MCF 10A (cell line): ENCODE measurements at regions not wholly inside any gene's neighbourhood (a gene's known extent, or its start where the extent isn't known, plus 50 kb on each side); places are given as distances from the start of the nearest gene placed in this dataset.

Experiments
- BruUV-seq: library from RNA; stranded (reverse); fragments of 400-500 nt; replicated peaks from 2 replicates; lab custom pipeline; 2021; lab: Mats Ljungman, UMichigan
- CTCF ChIA-PET: fragments of 300-600 bp; sonication (Branson Sonifier 250); formaldehyde crosslinking; extraction: SDS; loops from one replicate; lab custom pipeline; 2021; ENCODE audit warnings: antibody characterized with exemption, inconsistent platforms; lab: Yijun Ruan, JAX
- POLR2A ChIA-PET: fragments of 300-600, 350-650 bp; sonication (Branson Sonifier 250); formaldehyde crosslinking; extraction: SDS; loops from one replicate; lab custom pipeline; 2020; ENCODE audit warnings: antibody characterized with exemption, inconsistent platforms; lab: Yijun Ruan, JAX
- DNase-seq: peaks from one replicate; pipeline ENCODE4 v3.0.0-alpha.2; 2018; ENCODE audit not compliant: unreplicated experiment
- H3K27ac Mint-ChIP-seq: one replicate; pipeline ENCODE4 v1.8.0; 2022; ENCODE audit warnings: mild to moderate bottlenecking, low read depth, mixed read lengths; ENCODE audit not compliant: unreplicated experiment
- H3K27me3 Mint-ChIP-seq: one replicate; pipeline ENCODE4 v1.8.0; 2022; ENCODE audit warnings: mixed read lengths; ENCODE audit not compliant: insufficient read depth, unreplicated experiment
- H3K36me3 Mint-ChIP-seq: one replicate; pipeline ENCODE4 v1.8.0; 2022; ENCODE audit warnings: mild to moderate bottlenecking, moderate library complexity, mixed read lengths; ENCODE audit not compliant: insufficient read depth, unreplicated experiment
- H3K4me1 Mint-ChIP-seq: one replicate; pipeline ENCODE4 v1.8.0; 2022; ENCODE audit warnings: mixed read lengths; ENCODE audit not compliant: insufficient read depth, unreplicated experiment
- H3K4me3 Mint-ChIP-seq: one replicate; pipeline ENCODE4 v1.8.0; 2022; ENCODE audit warnings: mild to moderate bottlenecking, moderate library complexity, mixed read lengths; ENCODE audit not compliant: unreplicated experiment
- H3K9me3 Mint-ChIP-seq: one replicate; pipeline ENCODE4 v1.8.0; 2022; ENCODE audit warnings: mixed read lengths; ENCODE audit not compliant: unreplicated experiment
- CTCF ChIP-seq: fragments of 200-600 bp; IDR thresholded peaks from one replicate; pipeline ENCODE4 v1.8.0; 2022; ENCODE audit warnings: antibody characterized with exemption, mild to moderate bottlenecking; ENCODE audit not compliant: unreplicated experiment
- intact Hi-C: fragments of 100-400 bp; cut with micrococcal nuclease; formaldehyde crosslinking; loops from 2 replicates; pipeline ENCODE4 v1.14.1; 2022

GRCh38 chr5:111902436-111902835 is 145.4 kb upstream of the NREP start:
- intact Hi-C loops = no loop called here
- no TSS peak for BruUV-seq
- TF ChIP-seq CTCF = no peak
- ChIA-PET CTCF (interaction anchor here (1.3 kb wide), 1 partner anchor 11 kb away, joined by 3 read pairs; no protein-coding TSS in a partner anchor), POLR2A (no interaction called here)
- Mint-ChIP-seq H3K9me3 (no peaks in the 10 kb centered on the region), H3K4me3 (no peak overlapping the region), H3K27ac (no peak overlapping the region), H3K27me3 (no peaks in the 10 kb centered on the region), H3K36me3 (no peaks in the 10 kb centered on the region), H3K4me1 (no peaks in the 10 kb centered on the region)
- DNase-seq = no peak

DNA sequence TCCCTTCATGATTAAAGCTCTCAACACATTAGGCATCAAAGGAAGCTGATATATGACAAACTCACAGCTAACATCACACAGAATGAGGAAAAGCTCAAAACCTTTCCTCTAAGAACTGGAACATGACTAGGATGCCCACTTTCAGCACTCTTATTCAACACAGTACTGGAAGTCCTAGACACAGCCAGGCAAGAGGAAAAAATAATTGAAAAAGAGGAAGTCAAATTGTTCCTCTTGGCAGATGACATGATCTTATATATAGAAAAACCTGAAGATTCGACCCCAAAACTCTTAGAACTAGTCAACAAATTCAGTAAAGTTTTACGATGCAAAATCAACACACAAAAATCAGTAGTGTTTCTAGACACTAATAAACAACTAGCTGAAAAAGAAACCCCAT is 144.3 kb upstream of the NREP start:
- Mint-ChIP-seq H3K4me3 (no peak overlapping the region), H3K27ac (no peak overlapping the region), H3K27me3 (no peaks in the 10 kb centered on the region), H3K9me3 (no peaks in the 10 kb centered on the region), H3K4me1 (no peaks in the 10 kb centered on the region), H3K36me3 (no peaks in the 10 kb centered on the region)
- POLR2A ChIA-PET = interaction anchor here (0.7 kb wide), 1 partner anchor 606 kb away, joined by 3 read pairs; no protein-coding TSS in a partner anchor
- DNase-seq = no peak
- CTCF ChIA-PET = no interaction called here
- TF ChIP-seq CTCF = no peak
- intact Hi-C loops = no loop called here
- BruUV-seq = no TSS peak

DNA sequence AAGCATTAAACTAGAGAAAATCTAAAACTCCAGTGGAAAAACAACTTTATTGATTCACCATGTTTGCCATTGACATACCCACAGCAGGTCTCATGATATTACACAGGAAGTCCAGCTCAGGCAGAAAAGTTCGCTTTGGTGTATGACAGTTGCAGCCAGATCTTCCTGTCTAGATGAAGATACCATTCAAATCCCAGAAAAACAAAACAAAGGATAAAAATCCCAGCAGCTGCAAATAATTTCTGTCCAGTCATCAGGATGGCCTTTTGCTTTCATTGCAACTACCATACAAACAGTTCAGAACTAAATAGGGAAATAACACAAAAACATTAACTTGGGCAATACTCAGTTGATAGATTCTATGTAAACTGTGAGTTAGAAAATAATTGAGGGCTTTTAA is 136.0 kb upstream of the NREP start:
- POLR2A ChIA-PET = no interaction called here
- CTCF ChIA-PET = no interaction called here
- no peak for TF ChIP-seq CTCF
- no TSS peak for BruUV-seq
- no peaks in the 10 kb centered on the region for H3K4me1 Mint-ChIP-seq
- no peak overlapping the region for H3K4me3 Mint-ChIP-seq
- H3K27ac Mint-ChIP-seq = no peak overlapping the region
- DNase-seq = no peak
- H3K9me3 Mint-ChIP-seq = peaks cover 18% of the 10 kb centered on the region
- H3K36me3 Mint-ChIP-seq = peaks cover 5% of the 10 kb centered on the region
- intact Hi-C loops = no loop called here
- H3K27me3 Mint-ChIP-seq = no peaks in the 10 kb centered on the region

- H3K4me3 Mint-ChIP-seq = no peak overlapping the region
- H3K36me3 Mint-ChIP-seq = no peaks in the 10 kb centered on the region
- no peak for DNase-seq
- TF ChIP-seq CTCF = no peak
- CTCF ChIA-PET = interaction anchor here (0.8 kb wide), 1 partner anchor 30 kb away, joined by 3 read pairs; no protein-coding TSS in a partner anchor
- intact Hi-C loops = no loop called here
- BruUV-seq = no TSS peak
- no peaks in the 10 kb centered on the region for H3K4me1 Mint-ChIP-seq
- POLR2A ChIA-PET = interaction anchor here (0.7 kb wide), 1 partner anchor 9 kb away, joined by 3 read pairs; no protein-coding TSS in a partner anchor
- no peaks in the 10 kb centered on the region for H3K27me3 Mint-ChIP-seq
- H3K9me3 Mint-ChIP-seq = peaks cover 18% of the 10 kb centered on the region
- H3K27ac Mint-ChIP-seq = no peak overlapping the region
Observed at GRCh38 chr5:111887706-111888105, 130.7 kb upstream of the NREP start.
